Fibroblast of lung (primary cell): ENCODE measurements at regions not wholly inside any gene's neighbourhood (a gene's known extent, or its start where the extent isn't known, plus 50 kb on each side); places are given as distances from the start of the nearest gene placed in this dataset.

Source experiments
- DNase-seq, 2 donors: peaks; one replicate each; pipeline versions ENCODE4 v3.0.0 to v3.0.0-alpha.2; 2010; ENCODE audit warnings: low read depth in 2 of 2
- H2AFZ ChIP-seq: 2 replicates; pipeline ENCODE4 v1.5.1; 2012; ENCODE audit warnings: low read length, control low read depth, inconsistent platforms
- H3K27ac ChIP-seq: 2 replicates; pipeline ENCODE4 v1.5.1; 2011; ENCODE audit warnings: low read length, control low read depth; ENCODE audit not compliant: insufficient read depth
- H3K27me3 ChIP-seq: 2 replicates; pipeline ENCODE4 v1.5.1; 2011; ENCODE audit warnings: mild to moderate bottlenecking, low read length; ENCODE audit not compliant: control insufficient read depth, insufficient read depth
- H3K36me3 ChIP-seq: 2 replicates; pipeline ENCODE4 v1.5.1; 2011; ENCODE audit warnings: low read length; ENCODE audit not compliant: control insufficient read depth, insufficient read depth
- H3K4me1 ChIP-seq: 2 replicates; pipeline ENCODE4 v1.5.1; 2011; ENCODE audit warnings: low read length; ENCODE audit not compliant: control insufficient read depth, insufficient read depth; ENCODE audit errors: extremely low read depth
- H3K4me2 ChIP-seq: 2 replicates; pipeline ENCODE4 v1.5.1; 2011; ENCODE audit warnings: low read length, control low read depth; ENCODE audit not compliant: insufficient read depth; ENCODE audit errors: extremely low read depth
- H3K4me3 ChIP-seq, 4 experiments: fragments of 200-600 bp in 1 of 4; sonication (generic) in 1 of 4; replicated peaks in 1 of 4; 2 replicates each; pipeline ENCODE4 v1.5.1; 2011 to 2016; ENCODE audit warnings: low read length in 4 of 4, low read depth in 3 of 4, mild to moderate bottlenecking in 3 of 4, control low read depth in 2 of 4, inconsistent platforms in 1 of 4, mixed read lengths in 1 of 4; ENCODE audit not compliant: insufficient read depth in 1 of 4; ENCODE audit errors: control extremely low read depth in 1 of 4
- H3K79me2 ChIP-seq: 2 replicates; pipeline ENCODE4 v1.5.1; 2012; ENCODE audit warnings: mild to moderate bottlenecking, low read length, inconsistent platforms; ENCODE audit not compliant: control insufficient read depth, insufficient read depth
- H3K9ac ChIP-seq: 2 replicates; pipeline ENCODE4 v1.5.1; 2011; ENCODE audit warnings: mild to moderate bottlenecking, low read length, control low read depth; ENCODE audit not compliant: insufficient read depth
- H3K9me3 ChIP-seq: 2 replicates; pipeline ENCODE4 v1.5.1; 2012; ENCODE audit warnings: low read depth, low read length; ENCODE audit not compliant: control insufficient read depth, insufficient read depth
- H4K20me1 ChIP-seq: 2 replicates; pipeline ENCODE4 v1.5.1; 2011; ENCODE audit warnings: low read length; ENCODE audit not compliant: control insufficient read depth, insufficient read depth; ENCODE audit errors: extremely low read depth
- CTCF ChIP-seq, 2 donors: IDR thresholded peaks in 1 of 2; conservative IDR thresholded peaks in 1 of 2; 1 replicate in 1 of 2; 2 replicates in 1 of 2; pipeline ENCODE4 v1.5.1; 2011 to 2012; ENCODE audit warnings: low read length in 2 of 2, control low read depth in 1 of 2, inconsistent platforms in 1 of 2, low read depth in 1 of 2, mild to moderate bottlenecking in 1 of 2
- EZH2 ChIP-seq: IDR thresholded peaks from 2 replicates; pipeline ENCODE4 v1.5.1; 2012; ENCODE audit warnings: low read length, control low read depth, mild to moderate bottlenecking; ENCODE audit errors: missing control alignments

- Histone ChIP-seq H3K36me3 (no peaks in the 10 kb centered on the region), H3K27ac (no peak overlapping the region), H3K27me3 (no peaks in the 10 kb centered on the region), H4K20me1 (no peaks in the 10 kb centered on the region), H3K79me2 (no peaks in the 10 kb centered on the region), H3K9me3 (no peaks in the 10 kb centered on the region), H3K9ac (no peak overlapping the region), H3K4me2 (peak overlapping the region; percentile 73), H3K4me1 (peaks cover 2% of the 10 kb centered on the region), H3K4me3 (peak overlapping the region in 3 of 4 experiments; percentile 32 to 69 (median 59)), H2AFZ (peak overlapping the region; percentile 73)
- peak; percentile 27 to 31 for TF ChIP-seq CTCF (conservative IDR thresholded peaks at IDR 0.05 in 1 of 2, IDR thresholded peaks at IDR 0.05 in 1 of 2; ENCODE audit: low read depth in 1 of 2, low read length in 2 of 2)
- no peak for TF ChIP-seq EZH2
- DNase-seq, result peak; percentile 57 to 82
Observed at GRCh38 chr1:227437495-227438008, 119.3 kb upstream of the CDC42BPA start.

DNA sequence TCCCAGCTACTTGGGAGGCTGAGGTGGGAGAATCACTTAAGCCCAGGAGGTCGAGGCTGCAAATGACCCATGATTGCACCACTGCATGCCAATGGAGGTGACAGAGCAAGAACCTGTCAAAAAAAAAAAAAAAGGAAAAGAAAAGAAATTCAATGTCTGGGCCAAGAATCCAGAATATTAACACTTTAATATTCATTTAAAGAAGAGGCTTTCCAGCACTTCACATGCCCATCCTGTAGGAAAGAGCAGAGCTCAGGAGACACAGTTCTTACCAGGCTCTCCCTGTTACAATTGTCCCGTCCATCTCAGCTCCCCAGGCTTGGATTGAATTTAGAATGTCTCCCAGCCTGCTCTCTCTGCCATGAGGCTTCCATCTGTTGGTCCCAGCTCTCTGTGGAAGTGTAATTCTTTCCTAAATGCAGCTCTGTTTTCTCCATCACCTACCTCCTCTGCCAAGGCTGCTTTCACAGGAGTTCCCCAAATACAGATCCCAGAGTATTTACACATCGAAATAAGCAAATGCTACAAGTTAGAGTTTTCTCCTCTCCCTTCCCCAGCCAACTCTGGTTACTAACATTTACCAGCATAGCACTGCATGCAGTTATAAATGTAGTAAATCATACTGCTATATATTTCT is 116.6 kb upstream of the CDC42BPA start:
- peaks cover 2% of the 10 kb centered on the region for H3K4me1 ChIP-seq
- H3K4me3 ChIP-seq, result no peak overlapping the region
- no peaks in the 10 kb centered on the region for H4K20me1 ChIP-seq
- no peak overlapping the region for H3K27ac ChIP-seq
- no peaks in the 10 kb centered on the region for H3K36me3 ChIP-seq
- no peaks in the 10 kb centered on the region for H3K9me3 ChIP-seq
- no peak for TF ChIP-seq EZH2
- TF ChIP-seq CTCF (conservative IDR thresholded peaks at IDR 0.05 in 1 of 2, IDR thresholded peaks at IDR 0.05 in 1 of 2; ENCODE audit: low read depth in 1 of 2, low read length in 2 of 2), result no peak
- DNase-seq, result no peak
- H3K9ac ChIP-seq, result no peak overlapping the region
- no peak overlapping the region for H3K4me2 ChIP-seq
- H3K27me3 ChIP-seq, result no peaks in the 10 kb centered on the region
- no peak overlapping the region for H2AFZ ChIP-seq
- no peaks in the 10 kb centered on the region for H3K79me2 ChIP-seq

GRCh38 chr1:227433663-227434341 is 115.5 kb upstream of the CDC42BPA start:
- H3K27ac ChIP-seq, result no peak overlapping the region
- no peak overlapping the region for H2AFZ ChIP-seq
- no peak overlapping the region for H3K4me2 ChIP-seq
- H4K20me1 ChIP-seq, result no peaks in the 10 kb centered on the region
- H3K9ac ChIP-seq, result no peak overlapping the region
- H3K4me3 ChIP-seq, result no peak overlapping the region
- DNase-seq, result no peak
- peaks cover 7% of the 10 kb centered on the region for H3K4me1 ChIP-seq
- TF ChIP-seq EZH2 (no peak), CTCF (conservative IDR thresholded peaks at IDR 0.05 in 1 of 2, IDR thresholded peaks at IDR 0.05 in 1 of 2; ENCODE audit: low read depth in 1 of 2, low read length in 2 of 2) (no peak)
- H3K36me3 ChIP-seq, result no peaks in the 10 kb centered on the region
- no peaks in the 10 kb centered on the region for H3K27me3 ChIP-seq
- no peaks in the 10 kb centered on the region for H3K9me3 ChIP-seq
- H3K79me2 ChIP-seq, result no peaks in the 10 kb centered on the region
